Neuronal stem cell (in vitro differentiated cells): ENCODE measurements at regions not wholly inside any gene's neighbourhood (a gene's known extent, or its start where the extent isn't known, plus 50 kb on each side); places are given as distances from the start of the nearest gene placed in this dataset.

Experiments used
- DNase-seq: peaks from one replicate; pipeline ENCODE4 v3.0.0-alpha.2; 2013; ENCODE audit warnings: low spot score
- H2AFZ ChIP-seq: one replicate; pipeline ENCODE4 v1.6.1; 2013; ENCODE audit warnings: mild to moderate bottlenecking, low read length, inconsistent platforms
- H2AK5ac ChIP-seq: 2 replicates; pipeline ENCODE4 v1.6.1; 2013; ENCODE audit warnings: low read depth, mild to moderate bottlenecking, inconsistent platforms, low read length, moderate library complexity, mixed read lengths
- H2BK120ac ChIP-seq: 2 replicates; pipeline ENCODE4 v1.6.1; 2013; ENCODE audit warnings: low read depth, mild to moderate bottlenecking, inconsistent platforms, low read length, moderate library complexity, mixed read lengths
- H2BK12ac ChIP-seq: one replicate; pipeline ENCODE4 v1.6.1; 2013; ENCODE audit warnings: low read length, inconsistent platforms
- H2BK15ac ChIP-seq: 2 replicates; pipeline ENCODE4 v1.6.1; 2013; ENCODE audit warnings: mild to moderate bottlenecking, low read length, inconsistent platforms, mixed read lengths
- H2BK5ac ChIP-seq: one replicate; pipeline ENCODE4 v1.6.1; 2013; ENCODE audit warnings: inconsistent platforms, mild to moderate bottlenecking, low read length, moderate library complexity
- H3K14ac ChIP-seq: one replicate; pipeline ENCODE4 v1.6.1; 2013; ENCODE audit warnings: low read length, inconsistent platforms
- H3K18ac ChIP-seq: 2 replicates; pipeline ENCODE4 v1.6.1; 2013; ENCODE audit warnings: low read length, inconsistent platforms
- H3K23ac ChIP-seq: 2 replicates; pipeline ENCODE4 v1.6.1; 2013; ENCODE audit warnings: low read depth, mild to moderate bottlenecking, mixed read lengths, low read length, inconsistent platforms; ENCODE audit not compliant: poor library complexity
- H3K27ac ChIP-seq: replicated peaks from 3 replicates; pipeline ENCODE4 v1.5.1; 2013; ENCODE audit warnings: low read length, inconsistent platforms
- H3K27me3 ChIP-seq, 3 experiments: 2 replicates each; pipeline ENCODE4 v1.6.1; 2013; ENCODE audit warnings: low read length in 3 of 3, mild to moderate bottlenecking in 2 of 3, inconsistent platforms in 1 of 3, low read depth in 1 of 3, mixed read lengths in 1 of 3, moderate library complexity in 1 of 3; ENCODE audit not compliant: control insufficient read depth in 3 of 3, insufficient read depth in 3 of 3
- H3K36me3 ChIP-seq, 2 donors: replicated peaks in 1 of 2; 2 replicates each; pipeline ENCODE4 v1.6.1; 2013; ENCODE audit warnings: low read length in 2 of 2; ENCODE audit not compliant: control insufficient read depth in 2 of 2, insufficient read depth in 2 of 2
- H3K4ac ChIP-seq: 2 replicates; pipeline ENCODE4 v1.6.1; 2013; ENCODE audit warnings: inconsistent platforms, mild to moderate bottlenecking, low read length, moderate library complexity
- H3K4me1 ChIP-seq, 2 donors: 1 replicate in 1 of 2; 2 replicates in 1 of 2; pipeline ENCODE4 v1.6.1; 2013; ENCODE audit warnings: low read length in 2 of 2, low read depth in 1 of 2; ENCODE audit not compliant: control insufficient read depth in 2 of 2, insufficient read depth in 1 of 2
- H3K4me2 ChIP-seq: one replicate; pipeline ENCODE4 v1.6.1; 2013; ENCODE audit warnings: mild to moderate bottlenecking, low read length, inconsistent platforms; ENCODE audit not compliant: insufficient read depth, poor library complexity, severe bottlenecking
- H3K4me3 ChIP-seq, 2 donors: 2 replicates each; pipeline ENCODE4 v1.5.1; 2013; ENCODE audit warnings: low read length in 2 of 2, mild to moderate bottlenecking in 2 of 2, inconsistent platforms in 1 of 2, moderate library complexity in 1 of 2
- H3K79me1 ChIP-seq: one replicate; pipeline ENCODE4 v1.6.1; 2013; ENCODE audit warnings: low read depth, mild to moderate bottlenecking, inconsistent platforms, low read length, moderate library complexity
- H3K9ac ChIP-seq: one replicate; pipeline ENCODE4 v1.6.1; 2013; ENCODE audit warnings: mild to moderate bottlenecking, low read depth, low read length, inconsistent platforms; ENCODE audit not compliant: poor library complexity
- H3K9me3 ChIP-seq, 2 donors: replicated peaks in 1 of 2; 2 replicates each; pipeline versions ENCODE3 to v1.6.1; 2013; ENCODE audit warnings: low read length in 2 of 2, mild to moderate bottlenecking in 2 of 2, inconsistent platforms in 1 of 2, low read depth in 1 of 2, mixed read lengths in 1 of 2, moderate library complexity in 1 of 2; ENCODE audit not compliant: control insufficient read depth in 2 of 2, insufficient read depth in 1 of 2
- H4K8ac ChIP-seq: one replicate; pipeline ENCODE4 v1.6.1; 2013; ENCODE audit warnings: low read depth, mild to moderate bottlenecking, inconsistent platforms, low read length, moderate library complexity
- H4K91ac ChIP-seq: one replicate; pipeline ENCODE4 v1.6.1; 2013; ENCODE audit warnings: low read length, low read depth, mild to moderate bottlenecking, inconsistent platforms; ENCODE audit not compliant: poor library complexity
- WGBS, 2 donors: extraction: QIAGEN DNeasy Blood & Tissue Kit; methylation state at CpG; one replicate each; pipeline ENCODE4 v1.1.7; 2013; ENCODE audit warnings: missing lambda C conversion rate in 2 of 2, mixed read lengths in 1 of 2; ENCODE audit not compliant: insufficient read length in 2 of 2, insufficient replicate concordance in 1 of 2; ENCODE audit errors: extremely low coverage in 2 of 2; 5-methylcytosine and 5-hydroxymethylcytosine counted together

- H3K27me3 ChIP-seq: peaks cover 0 to 6% (median 0%) of the 10 kb centered on the region in 3 experiments
- no peak overlapping the region for H2BK12ac ChIP-seq
- no peaks in the 10 kb centered on the region for H3K79me1 ChIP-seq
- H2BK5ac ChIP-seq: no peak overlapping the region
- H3K23ac ChIP-seq: no peak overlapping the region
- H3K18ac ChIP-seq: no peak overlapping the region
- no peaks in the 10 kb centered on the region for H3K4me1 ChIP-seq
- no peak overlapping the region for H4K8ac ChIP-seq
- no peak overlapping the region for H2BK120ac ChIP-seq
- no peak overlapping the region for H3K4me2 ChIP-seq
- no peaks in the 10 kb centered on the region for H3K9me3 ChIP-seq
- no peak overlapping the region for H3K9ac ChIP-seq
- H2AFZ ChIP-seq: no peak overlapping the region
- H2BK15ac ChIP-seq: no peak overlapping the region
- no peak for DNase-seq
- H3K36me3 ChIP-seq: no peaks in the 10 kb centered on the region
- H3K4ac ChIP-seq: no peak overlapping the region
- H3K4me3 ChIP-seq: no peak overlapping the region
- no peak overlapping the region for H3K14ac ChIP-seq
- H4K91ac ChIP-seq: no peak overlapping the region
- H3K27ac ChIP-seq: no peak overlapping the region
- no CpG with 5 or more reads among the region's 5 CpGs for WGBS, 2 donors
- H2AK5ac ChIP-seq: no peak overlapping the region
Measured at GRCh38 chr9:105076729-105077128, 148.8 kb upstream of the ABCA1 start.

GRCh38 chr9:105079457-105079856 is 151.5 kb upstream of the ABCA1 start:
- WGBS, 2 donors: no CpG with 5 or more reads among the region's 2 CpGs
- H3K23ac ChIP-seq: no peak overlapping the region

GRCh38 chr9:105082843-105083242 is 154.9 kb upstream of the ABCA1 start:
- Histone ChIP-seq H3K14ac (no peak overlapping the region), H3K23ac (no peak overlapping the region), H2BK5ac (no peak overlapping the region), H3K4ac (no peak overlapping the region), H3K79me1 (no peaks in the 10 kb centered on the region), H2BK15ac (no peak overlapping the region), H3K4me1 (no peaks in the 10 kb centered on the region), H4K8ac (no peak overlapping the region), H3K18ac (no peak overlapping the region), H2AK5ac (no peak overlapping the region), H3K9ac (no peak overlapping the region), H2AFZ (no peak overlapping the region), H3K36me3 (no peaks in the 10 kb centered on the region), H3K27me3 (peaks cover 0 to 6% (median 0%) of the 10 kb centered on the region in 3 experiments), H2BK12ac (no peak overlapping the region), H3K4me2 (no peak overlapping the region), H3K4me3 (no peak overlapping the region), H3K27ac (no peak overlapping the region), H4K91ac (no peak overlapping the region), H3K9me3 (no peaks in the 10 kb centered on the region), H2BK120ac (no peak overlapping the region)
- DNase-seq: no peak
- WGBS, 2 donors: no CpG with 5 or more reads among the region's 7 CpGs

More at GRCh38 chr9:105079457-105079856, 151.5 kb upstream of the ABCA1 start:
- DNase-seq: no peak
- no peak overlapping the region for H2AFZ ChIP-seq
- H2BK12ac ChIP-seq: no peak overlapping the region
- no peak overlapping the region for H3K4me2 ChIP-seq
- H3K4ac ChIP-seq: no peak overlapping the region
- H2AK5ac ChIP-seq: no peak overlapping the region
- no peak overlapping the region for H3K9ac ChIP-seq
- no peak overlapping the region for H3K18ac ChIP-seq
- peaks cover 0 to 6% (median 0%) of the 10 kb centered on the region in 3 experiments for H3K27me3 ChIP-seq
- H3K36me3 ChIP-seq: no peaks in the 10 kb centered on the region
- H2BK120ac ChIP-seq: no peak overlapping the region
- no peak overlapping the region for H3K14ac ChIP-seq
- H2BK5ac ChIP-seq: no peak overlapping the region
- H3K4me3 ChIP-seq: no peak overlapping the region
- no peak overlapping the region for H2BK15ac ChIP-seq
- no peaks in the 10 kb centered on the region for H3K79me1 ChIP-seq
- H4K8ac ChIP-seq: no peak overlapping the region
- no peaks in the 10 kb centered on the region for H3K4me1 ChIP-seq
- no peak overlapping the region for H3K27ac ChIP-seq
- no peaks in the 10 kb centered on the region for H3K9me3 ChIP-seq
- H4K91ac ChIP-seq: no peak overlapping the region

- Histone ChIP-seq H3K18ac (no peak overlapping the region), H3K23ac (no peak overlapping the region), H3K4me3 (no peak overlapping the region), H2AK5ac (no peak overlapping the region), H2AFZ (no peak overlapping the region), H2BK12ac (no peak overlapping the region), H3K36me3 (no peaks in the 10 kb centered on the region), H3K4ac (no peak overlapping the region), H3K9ac (no peak overlapping the region), H2BK15ac (no peak overlapping the region), H2BK120ac (no peak overlapping the region), H3K79me1 (no peaks in the 10 kb centered on the region), H3K14ac (no peak overlapping the region), H2BK5ac (no peak overlapping the region), H3K4me2 (no peak overlapping the region), H4K8ac (no peak overlapping the region), H3K27me3 (peaks cover 0 to 6% (median 0%) of the 10 kb centered on the region in 3 experiments), H3K27ac (no peak overlapping the region), H4K91ac (no peak overlapping the region), H3K9me3 (no peaks in the 10 kb centered on the region), H3K4me1 (no peaks in the 10 kb centered on the region)
- no peak for DNase-seq
- no CpG with 5 or more reads among the region's 2 CpGs for WGBS, 2 donors
Measured at GRCh38 chr9:105083256-105083655, 155.3 kb upstream of the ABCA1 start.
